ENCODE measurements at regions not wholly inside any gene's neighbourhood (a gene's known extent, or its start where the extent isn't known, plus 50 kb on each side); places are given as distances from the start of the nearest gene placed in this dataset.

DNA sequence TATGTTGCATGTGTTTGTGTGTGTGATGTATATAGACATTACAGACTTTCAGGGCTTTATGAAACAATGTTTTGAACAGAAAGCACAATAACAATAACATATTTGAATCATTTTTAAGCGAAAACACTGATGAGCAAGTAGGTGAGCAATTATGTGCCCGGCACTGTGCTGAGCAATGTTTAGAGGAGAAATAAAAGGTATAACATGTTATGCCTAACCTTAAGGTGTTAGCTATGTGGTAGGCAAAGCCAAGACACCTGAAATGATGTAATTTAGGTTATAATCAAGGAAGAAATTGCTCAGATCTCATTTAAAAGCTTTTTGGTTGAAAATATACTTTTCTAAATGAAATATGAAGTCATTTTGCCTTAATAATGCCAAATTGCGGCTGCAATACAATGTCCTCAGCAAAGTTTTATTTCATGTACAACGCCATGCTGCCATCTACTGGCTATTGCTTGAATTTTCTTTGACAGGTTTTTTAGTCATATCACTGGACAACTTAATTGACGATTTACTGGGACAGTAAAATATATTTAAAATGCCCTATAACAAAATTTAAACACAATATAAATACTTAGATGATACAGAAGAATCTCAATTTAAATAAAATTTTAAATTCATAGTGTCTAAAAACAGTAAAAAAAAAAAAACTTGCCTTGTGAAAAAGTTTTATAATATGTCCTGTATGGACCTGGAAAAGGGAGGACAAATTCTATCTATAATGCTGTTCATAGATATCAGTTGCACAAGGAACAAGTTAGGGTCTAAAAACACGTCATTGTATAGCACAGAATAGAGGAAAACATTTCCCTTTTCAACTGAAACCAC lies 131.1 kb upstream of the CDK1 start:
- H3K4me3 ChIP-seq (ENCODE audit: low read length), result no peak overlapping the region
- peak; percentile 62 for DNase-seq (ENCODE audit: low read depth)
- peak; percentile 75 for TF ChIP-seq CTCF (conservative IDR thresholded peaks at IDR 0.05; ENCODE audit: low read length)

DNA sequence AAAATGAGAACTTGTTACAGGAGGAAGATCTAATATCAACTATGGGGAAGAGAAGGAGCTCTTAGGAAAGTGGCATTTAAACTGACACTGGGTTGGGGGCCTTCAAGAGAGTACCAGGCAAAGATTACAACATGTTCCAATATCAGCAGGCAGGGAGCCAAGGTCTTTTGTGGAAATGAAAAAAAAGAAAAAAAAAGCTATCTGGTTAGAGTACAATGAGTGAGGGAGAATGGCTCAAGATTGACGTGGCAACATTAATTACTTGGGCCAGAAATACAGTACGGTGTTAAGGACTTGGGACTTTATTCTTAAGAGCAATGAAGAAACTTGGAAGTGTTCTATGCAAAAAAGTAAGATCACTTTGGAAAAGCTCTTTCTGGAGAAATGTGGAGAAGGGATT lies 132.3 kb upstream of the CDK1 start:
- no peak overlapping the region for H3K4me3 ChIP-seq (ENCODE audit: low read length)
- no peak for DNase-seq (ENCODE audit: low read depth)
- TF ChIP-seq CTCF (conservative IDR thresholded peaks at IDR 0.05; ENCODE audit: low read length), result no peak

GRCh38 chr10:60644436-60645130 lies 133.7 kb upstream of the CDK1 start:
- no peak for TF ChIP-seq CTCF (conservative IDR thresholded peaks at IDR 0.05; ENCODE audit: low read length)
- DNase-seq (ENCODE audit: low read depth), result no peak
- no peak overlapping the region for H3K4me3 ChIP-seq (ENCODE audit: low read length)

GRCh38 chr10:60643874-60644273 lies 134.4 kb upstream of the CDK1 start:
- no peak for DNase-seq (ENCODE audit: low read depth)
- TF ChIP-seq CTCF (conservative IDR thresholded peaks at IDR 0.05; ENCODE audit: low read length), result no peak
- H3K4me3 ChIP-seq (ENCODE audit: low read length), result no peak overlapping the region

GRCh38 chr10:60629332-60629731 lies 148.9 kb upstream of the CDK1 start:
- no peak for TF ChIP-seq CTCF (conservative IDR thresholded peaks at IDR 0.05; ENCODE audit: low read length)
- no peak overlapping the region for H3K4me3 ChIP-seq (ENCODE audit: low read length)
- no peak for DNase-seq (ENCODE audit: low read depth)

- no peak for TF ChIP-seq CTCF (conservative IDR thresholded peaks at IDR 0.05; ENCODE audit: low read length)
- no peak overlapping the region for H3K4me3 ChIP-seq (ENCODE audit: low read length)
- DNase-seq (ENCODE audit: low read depth), result no peak
Measured at GRCh38 chr10:60627778-60628748, 150.2 kb upstream of the CDK1 start.

All from AG10803 (cell line).